Skeletal muscle tissue (tissue), 3 donors: ENCODE measurements at regions not wholly inside any gene's neighbourhood (a gene's known extent, or its start where the extent isn't known, plus 50 kb on each side); places are given as distances from the start of the nearest gene placed in this dataset.

Source experiments
- H3K27ac ChIP-seq: one replicate; pipeline ENCODE4 v1.7.0; 2013; ENCODE audit warnings: mild to moderate bottlenecking, low read depth, low read length, inconsistent platforms
- H3K27me3 ChIP-seq, 3 donors: one replicate each; pipeline ENCODE4 v1.7.0; 2013; ENCODE audit warnings: low read length in 3 of 3; ENCODE audit not compliant: control insufficient read depth in 3 of 3, insufficient read depth in 3 of 3
- H3K36me3 ChIP-seq, 3 donors: one replicate each; pipeline ENCODE4 v1.7.0; 2013; ENCODE audit warnings: low read length in 3 of 3; ENCODE audit not compliant: control insufficient read depth in 3 of 3, insufficient read depth in 3 of 3
- H3K4me1 ChIP-seq, 3 donors: one replicate each; pipeline ENCODE4 v1.7.0; 2013; ENCODE audit warnings: low read length in 3 of 3, mild to moderate bottlenecking in 3 of 3; ENCODE audit not compliant: control insufficient read depth in 3 of 3, insufficient read depth in 3 of 3
- H3K4me3 ChIP-seq, 3 donors: one replicate each; pipeline ENCODE4 v1.7.0; 2013; ENCODE audit warnings: low read length in 3 of 3
- H3K9ac ChIP-seq, 3 donors: one replicate each; pipeline ENCODE4 v1.7.0; 2013; ENCODE audit warnings: low read length in 3 of 3, mild to moderate bottlenecking in 3 of 3, moderate library complexity in 2 of 3, low read depth in 1 of 3
- H3K9me3 ChIP-seq, 3 donors: one replicate each; pipeline ENCODE4 v1.7.0; 2013; ENCODE audit warnings: low read length in 3 of 3; ENCODE audit not compliant: control insufficient read depth in 3 of 3
- donor health status: Osteomylitis.

GRCh38 chr1:209455145-209455544, 128.4 kb upstream of the CAMK1G start:
- Histone ChIP-seq H3K9ac (no peak overlapping the region), H3K9me3 (no peaks in the 10 kb centered on the region), H3K4me1 (no peaks in the 10 kb centered on the region), H3K36me3 (no peaks in the 10 kb centered on the region), H3K4me3 (no peak overlapping the region), H3K27me3 (peaks cover 0 to 2% (median 0%) of the 10 kb centered on the region in 3 donors), H3K27ac (no peak overlapping the region)

DNA sequence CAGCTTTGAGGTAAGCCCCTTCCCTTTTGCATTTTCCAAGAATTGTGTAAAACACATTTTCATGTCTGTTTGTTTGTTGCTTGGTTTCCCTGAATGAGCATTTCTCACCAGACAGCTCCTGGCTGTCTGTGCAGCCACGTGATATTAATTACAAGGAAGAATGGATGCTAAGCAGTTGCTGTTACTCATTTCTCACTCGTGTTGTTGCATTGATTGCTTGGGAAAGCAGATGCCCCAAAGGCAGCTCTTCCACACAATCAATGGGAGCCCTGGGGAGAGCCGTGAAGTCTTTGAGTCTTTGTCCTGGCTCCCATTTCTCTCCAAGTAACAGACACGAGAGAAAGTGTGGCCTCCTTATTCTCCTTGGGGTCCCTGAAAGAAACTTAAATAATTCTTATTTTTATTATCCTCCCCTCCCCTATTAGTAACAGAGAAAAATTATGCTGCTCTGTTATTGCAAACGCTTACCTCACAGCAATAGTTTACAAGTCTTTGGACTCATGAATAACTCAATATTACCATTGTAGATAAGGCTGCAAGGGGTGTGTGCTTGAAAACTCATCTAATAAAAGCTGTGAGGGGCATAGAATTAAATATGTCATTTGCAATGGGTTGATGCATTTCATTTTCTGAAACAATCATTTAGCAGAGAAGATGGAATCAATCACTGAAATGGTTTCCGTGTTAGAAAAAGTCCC, 127.7 kb upstream of the CAMK1G start:
- H3K4me1 ChIP-seq, result no peaks in the 10 kb centered on the region
- no peak overlapping the region for H3K9ac ChIP-seq
- H3K27me3 ChIP-seq, result peaks cover 0 to 2% (median 0%) of the 10 kb centered on the region in 3 donors
- no peak overlapping the region for H3K4me3 ChIP-seq
- H3K27ac ChIP-seq, result no peak overlapping the region
- H3K9me3 ChIP-seq, result no peaks in the 10 kb centered on the region
- no peaks in the 10 kb centered on the region for H3K36me3 ChIP-seq

DNA sequence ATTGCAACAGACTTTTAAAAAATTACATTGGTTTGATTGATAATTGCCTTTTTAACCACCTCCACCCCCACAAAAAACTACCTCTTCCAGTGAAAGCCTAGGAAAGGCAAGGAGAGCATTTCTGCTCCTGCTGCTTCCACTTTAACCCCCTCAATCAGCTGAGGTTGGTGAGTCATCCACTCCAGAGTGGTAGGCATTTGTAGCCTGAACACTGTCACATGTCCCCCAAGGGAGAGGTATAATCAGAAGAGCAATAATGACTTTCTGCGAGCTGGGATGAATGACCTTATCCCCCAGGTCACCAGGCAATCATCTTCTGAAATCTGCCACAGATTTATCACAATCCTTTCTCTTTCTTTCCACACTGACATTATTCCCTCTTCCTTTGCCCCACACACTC, 126.6 kb upstream of the CAMK1G start:
- peaks cover 0 to 2% (median 0%) of the 10 kb centered on the region in 3 donors for H3K27me3 ChIP-seq
- no peaks in the 10 kb centered on the region for H3K36me3 ChIP-seq
- no peak overlapping the region for H3K27ac ChIP-seq
- peaks cover 0 to 3% (median 0%) of the 10 kb centered on the region in 3 donors for H3K9me3 ChIP-seq
- no peak overlapping the region for H3K9ac ChIP-seq
- H3K4me3 ChIP-seq, result no peak overlapping the region
- no peaks in the 10 kb centered on the region for H3K4me1 ChIP-seq

DNA sequence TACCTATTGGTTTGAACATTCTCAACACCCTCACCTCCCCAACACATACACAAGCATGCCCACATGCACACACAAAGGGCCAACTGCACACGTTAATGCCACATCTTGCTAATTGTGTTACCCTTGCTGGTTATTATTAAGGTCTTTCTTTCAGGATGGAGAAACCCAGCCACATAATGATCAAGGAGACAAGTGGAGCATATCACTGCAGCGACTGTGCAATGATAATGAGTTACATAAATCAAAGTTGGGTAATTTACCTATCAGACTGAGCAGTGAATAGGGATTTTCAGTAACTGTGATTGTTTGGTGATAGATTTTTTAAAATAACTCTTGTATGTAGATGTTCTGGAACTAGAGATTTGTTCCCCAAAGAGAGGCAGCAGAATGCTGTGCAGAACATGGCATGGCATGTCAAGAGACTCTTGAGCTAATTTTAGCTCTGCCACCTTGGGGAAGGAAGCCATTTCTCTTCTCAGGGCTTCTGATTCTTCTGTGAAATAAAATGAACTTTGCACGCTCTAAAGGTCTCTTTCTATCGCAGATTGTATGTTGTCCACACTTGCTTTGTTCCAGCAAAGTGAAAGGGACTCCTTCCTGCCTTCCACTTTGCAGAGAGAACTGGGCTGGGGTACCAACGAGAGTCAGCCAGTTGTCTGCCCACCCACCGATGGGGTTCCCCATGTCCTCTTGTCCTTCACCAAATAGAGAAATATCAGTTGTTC, 126.0 kb upstream of the CAMK1G start:
- Histone ChIP-seq H3K9ac (no peak overlapping the region), H3K9me3 (peaks cover 0 to 3% (median 0%) of the 10 kb centered on the region in 3 donors), H3K4me3 (no peak overlapping the region), H3K27ac (no peak overlapping the region), H3K27me3 (peaks cover 0 to 2% (median 0%) of the 10 kb centered on the region in 3 donors), H3K36me3 (no peaks in the 10 kb centered on the region), H3K4me1 (no peaks in the 10 kb centered on the region)

- H3K36me3 ChIP-seq, result no peaks in the 10 kb centered on the region
- H3K9me3 ChIP-seq, result peaks cover 0 to 3% (median 0%) of the 10 kb centered on the region in 3 donors
- no peak overlapping the region for H3K4me3 ChIP-seq
- H3K4me1 ChIP-seq, result no peaks in the 10 kb centered on the region
- peaks cover 0 to 2% (median 0%) of the 10 kb centered on the region in 3 donors for H3K27me3 ChIP-seq
- no peak overlapping the region for H3K9ac ChIP-seq
- no peak overlapping the region for H3K27ac ChIP-seq
Measured at GRCh38 chr1:209458921-209459320, 124.6 kb upstream of the CAMK1G start.

- Histone ChIP-seq H3K36me3 (no peaks in the 10 kb centered on the region), H3K27ac (no peak overlapping the region), H3K9ac (no peak overlapping the region), H3K9me3 (peaks cover 0 to 3% (median 0%) of the 10 kb centered on the region in 3 donors), H3K27me3 (peaks cover 0 to 2% (median 0%) of the 10 kb centered on the region in 3 donors), H3K4me1 (no peaks in the 10 kb centered on the region), H3K4me3 (no peak overlapping the region)
Measured at GRCh38 chr1:209461168-209461567, 122.3 kb upstream of the CAMK1G start.

DNA sequence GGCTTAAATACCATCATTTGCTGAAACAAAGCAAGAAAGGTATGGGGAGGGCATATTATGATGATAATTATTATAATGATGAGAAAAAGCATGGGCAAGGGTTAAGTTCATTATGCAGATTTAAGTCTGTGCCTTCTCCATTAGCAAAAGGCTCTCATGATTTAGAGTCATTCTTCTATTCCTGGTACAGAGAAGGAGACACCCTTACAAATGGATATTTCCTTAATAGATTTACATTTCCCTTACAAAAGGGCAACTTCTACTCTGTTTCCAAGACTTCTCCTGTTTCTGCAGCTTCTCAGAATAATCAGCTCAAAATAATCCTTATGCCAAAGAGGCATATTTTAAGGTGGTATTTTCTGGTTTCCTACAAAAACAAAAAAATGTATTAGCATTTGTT, 121.1 kb upstream of the CAMK1G start:
- no peak overlapping the region for H3K4me3 ChIP-seq
- H3K27me3 ChIP-seq, result no peaks in the 10 kb centered on the region
- H3K36me3 ChIP-seq, result no peaks in the 10 kb centered on the region
- no peaks in the 10 kb centered on the region for H3K4me1 ChIP-seq
- no peak overlapping the region for H3K9ac ChIP-seq
- no peak overlapping the region for H3K27ac ChIP-seq
- H3K9me3 ChIP-seq, result peaks cover 0 to 3% (median 0%) of the 10 kb centered on the region in 3 donors

GRCh38 chr1:209463441-209463840, 120.1 kb upstream of the CAMK1G start:
- Histone ChIP-seq H3K9ac (no peak overlapping the region), H3K9me3 (peaks cover 0 to 3% (median 0%) of the 10 kb centered on the region in 3 donors), H3K36me3 (no peaks in the 10 kb centered on the region), H3K27me3 (no peaks in the 10 kb centered on the region), H3K4me1 (no peaks in the 10 kb centered on the region), H3K27ac (no peak overlapping the region), H3K4me3 (no peak overlapping the region)

DNA sequence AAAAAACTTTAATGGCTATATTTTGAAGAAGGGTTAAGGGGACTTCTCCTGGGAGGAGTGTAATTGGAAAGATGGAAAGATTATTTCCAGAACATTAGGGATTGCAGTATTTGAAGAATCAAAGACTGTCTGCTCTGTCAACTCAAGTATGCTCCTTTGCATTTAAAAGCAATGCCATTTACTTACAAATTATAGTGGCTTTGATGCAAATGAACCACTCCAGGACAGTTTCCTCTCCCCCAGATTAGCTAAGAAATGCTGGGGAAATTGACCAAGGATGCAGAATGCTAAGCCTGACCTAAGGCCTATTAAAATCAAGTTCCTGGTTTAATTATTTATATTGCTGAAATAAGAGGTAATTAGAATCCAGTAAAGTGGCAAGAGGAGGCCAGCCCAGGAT, 110.5 kb upstream of the CAMK1G start:
- Histone ChIP-seq H3K4me3 (no peak overlapping the region), H3K9ac (no peak overlapping the region), H3K4me1 (no peaks in the 10 kb centered on the region)

GRCh38 chr1:209480345-209480744, 103.2 kb upstream of the CAMK1G start:
- H3K27me3 ChIP-seq, result no peaks in the 10 kb centered on the region
- H3K4me3 ChIP-seq, result no peak overlapping the region
- no peaks in the 10 kb centered on the region for H3K36me3 ChIP-seq
- H3K4me1 ChIP-seq, result no peaks in the 10 kb centered on the region
- H3K9me3 ChIP-seq, result no peaks in the 10 kb centered on the region
- H3K27ac ChIP-seq, result no peak overlapping the region
- no peak overlapping the region for H3K9ac ChIP-seq

More for the DNA sequence above, 110.5 kb upstream of the CAMK1G start:
- Histone ChIP-seq H3K36me3 (no peaks in the 10 kb centered on the region), H3K27ac (no peak overlapping the region), H3K27me3 (no peaks in the 10 kb centered on the region), H3K9me3 (peaks cover 0 to 2% (median 0%) of the 10 kb centered on the region in 3 donors)
